OCI-LY7 (cell line): ENCODE measurements at regions not wholly inside any gene's neighbourhood (a gene's known extent, or its start where the extent isn't known, plus 50 kb on each side); places are given as distances from the start of the nearest gene placed in this dataset.

Source experiments
- EZH2phosphoT487 ChIP-seq: fragments of 200-600 bp; sonication (generic); IDR thresholded peaks from 2 replicates; pipeline ENCODE4 v1.6.1; 2018; ENCODE audit warnings: low read depth, borderline replicate concordance, mild to moderate bottlenecking, mixed run types, antibody characterized with exemption, low read length, moderate library complexity, mixed read lengths
- TF ChIP-seq, protein P1 (sequence below): fragments of 200-600 bp; sonication (generic); conservative IDR thresholded peaks from 2 replicates; pipeline ENCODE4 v1.5.1; 2014; ENCODE audit warnings: mild to moderate bottlenecking, antibody characterized with exemption, low read length, moderate library complexity, mixed read lengths

DNA sequence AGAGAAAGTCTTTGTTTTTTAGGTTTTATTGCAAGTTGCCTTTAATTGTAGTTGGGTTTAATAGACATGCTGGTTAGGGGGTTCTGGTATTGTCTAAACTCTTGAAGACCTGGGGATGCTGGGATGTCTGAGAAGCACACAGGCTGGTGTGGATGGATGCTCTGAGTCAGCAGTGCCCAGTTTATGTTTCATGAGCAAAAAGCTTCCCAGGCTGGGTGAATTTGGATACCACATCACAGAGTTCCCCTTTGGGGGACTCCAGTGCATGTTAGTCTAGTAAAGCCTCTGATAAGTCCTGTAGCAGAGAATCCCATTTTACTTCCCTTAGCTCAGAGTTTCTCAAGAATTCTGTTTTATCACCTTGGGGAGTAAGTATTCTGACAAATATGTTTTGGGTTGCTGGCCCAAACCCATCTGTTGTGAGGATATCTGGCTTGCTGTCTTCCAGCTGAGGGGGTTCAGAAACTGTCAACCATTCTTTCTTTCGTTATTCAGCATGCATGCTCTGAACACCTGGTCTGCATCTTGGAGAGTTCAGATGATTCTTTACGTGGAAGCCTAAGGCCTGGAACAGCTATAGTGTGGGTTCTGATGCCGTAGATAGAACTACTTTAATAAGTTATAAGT is 509.1 kb downstream of the VRK1 start:
- TF ChIP-seq, protein P1, sequence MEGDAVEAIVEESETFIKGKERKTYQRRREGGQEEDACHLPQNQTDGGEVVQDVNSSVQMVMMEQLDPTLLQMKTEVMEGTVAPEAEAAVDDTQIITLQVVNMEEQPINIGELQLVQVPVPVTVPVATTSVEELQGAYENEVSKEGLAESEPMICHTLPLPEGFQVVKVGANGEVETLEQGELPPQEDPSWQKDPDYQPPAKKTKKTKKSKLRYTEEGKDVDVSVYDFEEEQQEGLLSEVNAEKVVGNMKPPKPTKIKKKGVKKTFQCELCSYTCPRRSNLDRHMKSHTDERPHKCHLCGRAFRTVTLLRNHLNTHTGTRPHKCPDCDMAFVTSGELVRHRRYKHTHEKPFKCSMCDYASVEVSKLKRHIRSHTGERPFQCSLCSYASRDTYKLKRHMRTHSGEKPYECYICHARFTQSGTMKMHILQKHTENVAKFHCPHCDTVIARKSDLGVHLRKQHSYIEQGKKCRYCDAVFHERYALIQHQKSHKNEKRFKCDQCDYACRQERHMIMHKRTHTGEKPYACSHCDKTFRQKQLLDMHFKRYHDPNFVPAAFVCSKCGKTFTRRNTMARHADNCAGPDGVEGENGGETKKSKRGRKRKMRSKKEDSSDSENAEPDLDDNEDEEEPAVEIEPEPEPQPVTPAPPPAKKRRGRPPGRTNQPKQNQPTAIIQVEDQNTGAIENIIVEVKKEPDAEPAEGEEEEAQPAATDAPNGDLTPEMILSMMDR = no peak
- no peak for TF ChIP-seq EZH2phosphoT487
